DMS 273 (cell line): ENCODE measurements at regions not wholly inside any gene's neighbourhood (a gene's known extent, or its start where the extent isn't known, plus 50 kb on each side); places are given as distances from the start of the nearest gene placed in this dataset.

ENCODE experiments used
- DNase-seq: peaks from one replicate; lab custom pipeline; 2025; ENCODE audit not compliant: unreplicated experiment; lab: John Stamatoyannopoulos, UW

DNA sequence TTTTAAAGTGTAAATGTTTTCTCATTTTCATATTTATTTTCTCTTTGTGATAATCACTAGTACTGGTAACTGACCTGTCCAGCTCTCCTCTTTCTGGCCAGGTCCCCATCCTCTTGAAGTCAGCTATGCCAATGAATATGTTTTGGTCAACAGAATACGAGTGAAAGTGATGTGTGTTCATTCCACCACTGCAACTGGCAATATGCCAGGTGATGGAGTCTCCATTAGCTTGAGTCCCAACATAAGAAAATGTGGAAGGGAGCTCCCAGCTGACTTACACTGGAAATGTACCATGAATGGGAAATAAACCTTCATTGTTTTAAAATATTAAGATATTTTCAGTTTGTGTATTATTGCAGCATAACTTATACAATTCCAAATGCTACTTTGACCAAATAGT lies 75.8 kb downstream of the CCDC34 start:
- peak; percentile 34 for DNase-seq

DNA sequence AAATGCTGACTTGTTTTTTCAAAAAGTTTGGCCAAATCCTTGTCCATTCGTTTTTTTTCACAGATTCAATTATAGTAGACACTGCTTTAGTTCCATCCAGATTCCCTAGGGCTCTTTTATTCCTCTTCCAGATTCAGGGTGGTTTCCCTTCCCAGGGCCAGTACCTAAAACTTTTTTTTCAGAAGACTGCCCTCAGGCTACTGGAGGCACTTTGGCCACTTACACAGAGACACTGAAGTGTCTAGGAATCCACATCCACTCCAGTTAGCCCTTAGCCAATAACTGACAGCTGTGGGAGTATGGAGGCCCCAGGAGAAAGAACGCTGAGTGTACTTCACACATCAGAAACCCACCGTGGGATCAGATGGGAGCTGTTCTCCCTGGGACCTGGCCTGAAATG lies 77.3 kb downstream of the CCDC34 start:
- no peak for DNase-seq

DNA sequence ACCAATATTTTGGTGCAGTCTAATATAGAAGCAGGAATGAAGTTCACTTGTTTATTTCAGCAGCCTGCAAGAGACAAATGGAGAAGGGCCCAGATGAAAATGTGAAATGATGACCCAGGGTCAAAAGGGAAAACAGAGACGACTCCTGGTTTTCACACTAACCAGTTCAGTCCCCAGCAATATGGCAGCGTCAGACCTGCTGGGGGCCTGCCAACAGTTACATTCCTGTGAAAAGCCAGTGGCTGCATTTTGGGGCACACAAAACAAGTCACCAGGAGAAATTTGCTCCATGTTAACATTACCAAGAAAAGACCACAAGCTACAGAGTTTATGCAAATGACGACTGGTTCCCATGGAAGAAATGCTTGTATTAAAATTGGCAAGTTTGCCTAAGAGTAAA lies 80.2 kb downstream of the CCDC34 start:
- DNase-seq: peak; percentile 50

DNA sequence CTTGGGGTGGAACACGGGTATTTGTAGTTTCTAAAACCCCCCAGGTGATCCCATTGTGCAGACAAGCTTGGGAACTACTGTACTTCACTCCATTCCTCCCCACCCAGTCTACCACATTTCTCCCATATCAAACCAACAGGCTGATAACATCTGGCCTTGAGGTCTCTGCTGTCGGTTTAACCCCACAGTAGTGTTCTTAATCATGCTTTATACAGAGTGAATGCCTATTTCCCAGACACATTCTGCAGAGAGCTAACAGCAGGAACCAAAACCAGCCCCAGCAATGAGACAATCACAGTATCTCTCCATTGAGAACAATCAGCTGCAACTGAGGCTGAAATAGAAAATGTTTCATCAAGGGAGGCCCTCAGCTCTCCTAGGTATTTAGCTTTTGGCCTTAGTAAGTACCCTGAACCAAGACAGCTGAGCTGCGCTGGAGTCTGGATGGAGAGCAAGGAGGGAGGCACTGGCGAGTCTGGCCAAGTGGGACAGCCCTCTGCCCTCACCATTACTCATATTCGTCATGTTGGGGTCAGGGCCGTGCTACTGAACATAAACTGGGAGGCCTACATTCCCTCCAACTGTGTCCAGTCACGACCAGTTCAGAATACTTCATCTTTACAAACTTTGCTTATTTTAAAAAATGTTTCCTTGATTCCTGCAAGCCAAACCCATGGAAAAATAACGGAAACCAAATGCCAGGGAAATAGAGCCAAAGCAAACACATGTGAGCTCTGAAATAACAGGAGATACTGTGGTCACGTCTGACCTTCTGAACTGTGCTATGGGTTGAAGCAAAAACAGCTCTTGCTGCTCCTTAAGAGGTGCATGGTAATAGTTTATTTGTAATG lies 81.0 kb downstream of the CCDC34 start:
- peak; percentile 4 for DNase-seq

DNA sequence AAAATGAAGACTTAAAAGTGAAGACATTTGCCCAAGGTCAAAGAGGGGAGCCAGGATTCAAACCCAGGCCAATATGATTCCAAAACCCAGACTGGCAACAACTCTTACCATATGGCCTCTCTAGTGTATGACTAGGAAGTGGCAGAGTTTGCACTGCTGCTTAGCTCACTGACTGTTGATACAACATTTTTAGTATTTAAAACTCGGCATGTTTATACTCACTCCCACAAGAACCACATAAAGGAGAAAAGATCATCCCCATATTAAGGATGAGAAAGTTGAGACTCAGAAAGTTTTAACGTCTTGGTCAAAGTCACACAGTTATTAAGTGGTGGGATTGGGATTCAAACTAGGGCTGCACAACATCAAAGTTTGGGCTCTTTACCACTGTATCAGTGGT lies 81.7 kb downstream of the CCDC34 start:
- no peak for DNase-seq

DNA sequence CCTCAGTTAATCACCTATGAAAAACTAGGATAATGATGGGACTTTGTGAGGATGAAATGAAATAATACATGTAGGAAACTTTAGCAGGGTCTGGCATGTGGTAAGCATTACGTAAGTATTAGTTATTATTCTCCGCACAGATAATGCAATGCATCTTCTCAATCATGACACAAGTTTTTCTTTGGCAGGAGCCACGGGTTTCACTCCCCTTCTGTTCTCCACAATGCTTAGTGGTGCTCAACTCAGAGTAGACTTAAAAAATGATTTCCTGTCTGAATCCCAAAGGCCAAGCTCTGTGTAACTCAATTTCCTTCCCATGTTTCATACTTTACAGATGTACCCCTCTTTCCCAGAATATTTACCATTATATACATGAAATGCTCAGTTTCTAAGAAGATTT lies 82.9 kb downstream of the CCDC34 start:
- no peak for DNase-seq

DNA sequence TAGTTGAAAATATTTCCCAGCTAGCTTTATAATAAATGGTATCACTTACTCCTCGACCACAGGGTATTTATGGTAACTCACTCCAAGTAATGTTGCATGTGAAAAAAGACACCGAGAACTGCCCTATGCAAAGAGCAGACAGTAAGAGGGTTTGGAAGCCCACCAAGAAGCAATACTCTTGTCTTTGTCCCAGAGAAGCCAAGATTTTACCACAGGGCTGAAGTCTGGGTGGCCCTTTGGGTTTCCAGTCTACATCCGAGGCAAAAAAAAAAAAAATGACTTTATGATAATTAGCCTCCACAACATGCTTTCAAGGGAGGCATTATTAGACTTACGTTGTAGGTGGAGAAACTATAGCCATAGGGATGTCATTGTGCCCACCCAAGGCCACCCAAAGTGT lies 83.6 kb downstream of the CCDC34 start:
- no peak for DNase-seq

DNA sequence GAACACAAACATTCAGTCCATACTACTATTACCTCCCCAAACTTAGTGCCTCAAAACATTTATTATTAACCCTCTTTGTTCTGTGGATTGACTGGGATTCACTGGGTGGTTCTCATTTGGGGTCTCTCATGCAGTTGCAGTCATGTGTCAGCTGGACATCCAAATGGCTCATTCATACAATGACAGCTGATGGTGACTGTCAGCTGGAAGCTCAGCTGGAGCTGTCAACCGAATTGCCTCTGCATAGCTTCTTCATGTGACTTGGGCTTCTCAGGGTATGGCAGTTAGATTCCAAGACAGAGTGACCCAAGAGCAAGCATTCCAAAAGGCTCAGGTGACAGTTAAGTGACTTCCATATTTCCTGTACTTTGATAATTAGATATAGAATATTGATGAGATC lies 85.2 kb downstream of the CCDC34 start:
- no peak for DNase-seq

DNA sequence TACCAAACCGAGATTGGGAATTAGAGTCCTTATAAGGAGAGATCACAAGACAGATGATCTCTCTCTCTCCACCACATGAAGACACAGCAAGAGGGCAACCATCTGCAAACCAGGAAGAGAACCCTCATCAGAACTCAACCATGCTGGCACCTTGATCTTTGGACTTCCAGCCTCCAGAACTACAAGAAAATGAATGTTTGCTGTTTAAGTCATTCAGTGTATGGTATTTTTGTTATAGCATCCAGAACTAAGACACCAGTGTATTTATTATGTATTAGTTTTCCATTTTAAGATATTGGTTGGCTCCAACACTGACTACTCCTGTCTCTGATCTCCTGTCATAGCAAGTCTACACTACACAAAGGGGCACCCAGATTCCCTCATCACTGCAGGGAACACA lies 86.9 kb downstream of the CCDC34 start:
- no peak for DNase-seq

DNA sequence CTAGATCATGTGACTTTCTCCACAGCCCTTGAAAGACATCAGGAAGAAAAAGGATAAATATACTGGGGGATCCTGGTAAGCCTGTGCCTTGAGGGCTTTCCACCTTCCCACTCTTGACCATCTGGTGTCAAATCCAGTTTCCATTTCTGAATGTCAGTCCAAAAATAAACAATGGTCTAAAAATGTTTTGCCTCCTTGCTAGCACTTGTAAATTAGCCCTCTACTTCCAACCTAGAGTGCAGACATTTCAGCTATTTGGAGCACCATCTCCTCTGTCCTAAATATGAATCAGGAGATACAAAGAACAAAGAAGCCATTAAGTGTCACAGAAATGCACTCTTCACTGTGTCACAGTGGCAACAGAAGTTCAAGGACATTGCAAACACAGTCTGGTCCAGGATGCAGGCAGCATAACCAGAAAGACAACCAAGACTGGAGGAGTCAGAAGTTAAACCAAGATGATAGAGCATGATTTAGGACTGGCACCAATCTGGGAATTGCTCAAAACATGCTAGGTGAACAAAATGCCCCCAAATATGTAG lies 88.1 kb downstream of the CCDC34 start:
- no peak for DNase-seq

DNA sequence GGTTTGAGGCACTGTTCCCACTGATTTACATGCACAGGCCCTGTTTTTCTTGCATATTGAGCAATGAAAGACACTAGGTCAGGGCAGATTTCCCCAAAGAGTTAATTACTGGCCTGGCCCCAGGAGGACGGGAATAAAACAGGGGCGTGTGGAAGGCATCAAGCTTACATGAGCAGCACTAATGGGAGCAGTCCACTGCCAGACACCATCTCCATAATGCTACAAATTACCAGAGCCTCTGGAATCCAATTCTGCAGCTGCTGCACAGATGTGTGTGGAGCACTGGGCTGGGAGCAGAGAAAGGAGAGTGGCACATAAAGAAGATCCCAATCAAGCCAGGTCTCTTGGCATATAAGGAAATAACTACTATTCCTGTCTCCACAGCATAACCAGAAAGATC lies 96.9 kb downstream of the CCDC34 start:
- DNase-seq: no peak

DNA sequence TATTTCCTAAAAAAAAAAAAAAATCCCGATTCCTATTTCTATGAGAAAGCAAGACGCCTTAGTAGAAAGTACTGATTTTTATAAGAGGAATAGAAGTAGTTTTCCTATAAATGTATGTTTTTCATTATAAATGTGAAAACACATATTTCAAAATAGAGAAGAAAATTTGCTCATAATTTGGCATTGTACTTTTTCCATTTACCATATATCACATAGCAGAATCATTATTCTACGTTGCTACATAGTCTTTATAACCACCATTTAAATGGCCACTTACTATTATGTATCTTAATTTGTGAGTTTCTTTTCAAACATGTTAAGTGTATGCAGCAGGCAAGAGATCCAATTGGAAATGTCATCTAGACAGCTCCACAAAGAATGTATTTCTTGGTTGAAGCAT lies 99.0 kb downstream of the CCDC34 start:
- no peak for DNase-seq

DNA sequence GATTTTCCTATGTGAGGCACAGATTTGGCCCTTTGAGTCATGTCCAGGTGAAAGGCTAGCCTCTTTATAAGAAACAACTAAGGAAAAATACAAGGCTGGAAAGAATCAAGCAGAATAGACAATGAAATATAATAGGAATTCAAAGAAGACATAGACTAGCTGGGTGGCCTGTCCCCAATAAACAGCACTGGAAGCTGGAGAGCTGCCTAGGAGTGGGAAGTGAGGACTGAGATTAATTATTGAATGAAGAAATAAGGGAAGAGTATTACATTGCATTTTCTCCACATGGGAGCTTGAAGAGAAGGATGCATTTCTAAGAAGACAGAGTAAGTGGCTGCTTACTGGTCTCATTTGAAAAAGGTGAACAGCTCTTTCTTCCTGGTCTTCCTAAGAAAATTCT lies 100.0 kb downstream of the CCDC34 start:
- DNase-seq: no peak

DNA sequence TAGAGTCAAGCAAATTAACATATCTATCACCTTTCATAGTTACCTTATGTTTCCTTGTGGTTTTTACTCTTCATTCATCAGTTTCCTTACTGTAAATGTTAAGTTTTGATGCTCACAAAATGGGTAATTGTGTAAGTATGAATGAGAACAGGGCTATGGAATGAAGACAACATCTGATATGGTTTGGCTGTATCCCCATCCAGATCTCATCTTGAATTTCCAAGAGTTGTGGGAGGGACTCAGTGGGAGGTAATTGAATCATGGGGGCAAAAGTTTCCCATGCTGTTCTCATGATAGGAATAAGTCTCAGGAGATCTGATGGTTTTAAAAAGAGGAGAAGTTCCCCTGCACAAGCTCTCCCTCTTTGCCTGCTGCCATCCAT lies 107.6 kb downstream of the CCDC34 start:
- DNase-seq: no peak

DNA sequence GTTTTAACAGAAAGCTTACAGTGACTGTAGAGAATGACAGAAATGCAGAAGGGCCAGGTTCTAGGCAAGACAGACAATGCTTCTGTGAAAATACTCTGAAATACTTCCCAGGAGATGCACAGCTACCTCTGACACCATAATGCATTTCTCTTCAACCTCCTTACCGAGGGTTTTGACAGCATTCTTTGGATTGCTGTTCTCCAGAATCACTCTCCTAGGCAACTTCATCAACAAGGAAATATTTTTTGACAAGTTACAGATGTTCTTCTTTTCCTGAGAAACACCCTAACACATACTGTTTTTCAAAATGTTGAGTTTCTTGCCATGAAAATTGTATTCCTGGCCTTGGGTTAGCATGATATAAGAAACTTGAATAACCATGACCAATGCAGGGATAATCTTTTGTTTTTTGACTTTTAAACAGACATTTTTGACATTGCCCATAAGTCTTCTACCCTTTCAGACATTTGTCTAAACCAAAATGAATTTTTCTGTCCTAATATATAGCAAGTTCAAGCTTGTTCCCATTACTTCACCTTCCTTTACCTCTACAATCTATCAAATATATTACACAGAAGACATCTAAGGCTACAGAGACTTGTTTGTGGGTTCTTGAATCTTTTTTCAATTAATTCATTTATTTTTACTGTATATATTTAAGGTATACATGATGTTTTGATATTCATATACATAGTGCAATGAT lies 108.1 kb downstream of the CCDC34 start:
- DNase-seq: no peak

DNA sequence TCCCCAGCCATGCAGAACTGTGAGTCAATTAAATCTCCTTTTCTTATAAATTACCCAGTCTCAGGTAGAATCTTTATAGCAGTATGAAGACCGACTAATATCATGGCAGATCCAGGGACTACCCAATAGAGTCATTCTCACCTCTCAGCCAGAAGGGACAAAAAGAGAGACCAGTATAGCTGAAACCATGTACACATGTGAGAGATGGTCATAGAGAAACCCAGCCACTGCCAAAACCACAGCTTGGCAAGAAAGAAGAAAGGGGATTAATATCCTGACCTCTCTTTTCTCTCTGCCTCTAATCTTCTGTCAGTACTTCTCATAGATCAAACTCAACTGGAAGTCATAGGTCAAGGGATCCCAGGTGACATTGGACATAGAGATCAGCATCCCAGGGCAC lies 109.8 kb downstream of the CCDC34 start:
- DNase-seq: no peak

DNA sequence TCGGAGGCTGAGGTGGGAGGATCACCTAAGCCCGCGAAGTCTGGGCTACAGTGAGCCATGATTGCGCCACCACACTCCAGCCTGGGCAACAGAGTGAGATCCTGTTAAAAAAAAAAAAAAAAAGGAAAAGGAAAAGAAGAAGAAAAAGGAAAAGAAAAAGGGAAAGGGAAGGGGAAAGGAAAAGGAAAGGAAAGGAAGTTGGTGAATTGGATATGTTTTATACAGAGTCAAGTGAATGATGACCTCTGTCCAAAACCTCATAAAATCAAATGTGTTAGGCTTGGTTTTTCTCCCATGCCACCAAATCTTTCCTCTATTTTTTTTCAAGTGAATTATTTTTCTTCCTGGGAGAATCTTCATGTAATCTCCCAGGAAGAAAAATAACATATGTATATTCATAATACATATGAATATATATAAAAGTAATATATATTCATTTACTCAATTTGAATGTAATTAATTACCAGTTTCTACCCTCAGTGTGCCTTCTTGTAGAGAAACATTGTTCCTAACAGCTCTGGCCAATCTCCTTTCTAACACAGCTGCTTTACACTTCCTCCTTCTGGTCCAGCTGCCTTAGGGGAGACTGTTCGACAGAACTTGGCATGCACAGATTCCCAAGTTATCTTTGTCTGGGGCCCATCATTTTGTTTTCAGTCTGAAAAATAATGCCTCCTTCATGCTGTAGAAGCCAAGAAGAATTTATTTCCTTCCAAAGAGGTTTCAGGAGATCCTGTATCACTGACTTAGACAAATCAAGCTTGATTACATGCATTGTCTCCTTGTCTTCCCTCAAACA lies 111.9 kb downstream of the CCDC34 start:
- peak; percentile 1 for DNase-seq

DNA sequence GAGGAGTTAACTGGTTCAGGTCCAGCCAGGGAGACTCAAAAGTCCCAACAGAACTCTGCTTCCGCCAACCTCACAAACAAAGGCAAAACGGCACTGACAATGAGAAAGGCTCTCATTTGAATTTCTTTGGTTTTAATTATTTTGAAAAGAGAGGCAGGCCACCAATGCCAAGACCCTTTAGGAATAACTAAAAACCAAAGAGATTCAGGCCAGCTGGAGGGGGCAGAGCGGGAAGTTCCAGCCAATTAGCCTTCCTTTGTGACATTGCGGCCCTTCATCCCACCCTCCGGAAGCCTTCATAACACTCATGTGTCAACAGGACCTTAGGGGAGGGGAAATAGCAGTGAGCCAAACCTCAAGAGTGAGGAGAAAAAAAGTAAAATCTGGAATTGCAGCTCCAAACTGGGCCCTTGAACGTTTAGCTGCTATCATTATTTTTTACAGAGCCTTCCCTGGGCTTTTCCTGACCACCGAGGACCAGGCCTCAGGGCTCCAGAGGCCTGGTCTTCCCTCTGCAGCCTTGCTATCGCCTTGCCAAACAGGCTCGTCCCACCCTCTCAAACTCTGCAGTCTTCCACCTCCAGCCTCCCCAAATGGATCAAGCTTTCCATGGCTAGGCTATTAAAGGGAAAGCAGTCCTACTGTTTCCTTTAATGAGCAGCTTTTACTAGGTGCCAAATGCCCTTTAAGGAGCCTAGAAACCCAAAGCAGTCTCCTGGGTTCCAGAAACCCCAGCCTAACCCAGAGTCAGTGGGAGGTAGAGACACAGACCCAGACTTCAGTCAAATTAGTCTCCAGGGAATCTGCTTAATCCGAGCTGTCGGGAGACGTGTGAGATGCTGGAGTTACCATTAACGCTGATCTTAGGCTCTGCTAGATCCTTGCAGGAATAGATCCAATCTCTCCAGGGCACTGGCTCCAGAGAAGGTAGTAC lies 114.2 kb downstream of the CCDC34 start:
- no peak for DNase-seq

DNA sequence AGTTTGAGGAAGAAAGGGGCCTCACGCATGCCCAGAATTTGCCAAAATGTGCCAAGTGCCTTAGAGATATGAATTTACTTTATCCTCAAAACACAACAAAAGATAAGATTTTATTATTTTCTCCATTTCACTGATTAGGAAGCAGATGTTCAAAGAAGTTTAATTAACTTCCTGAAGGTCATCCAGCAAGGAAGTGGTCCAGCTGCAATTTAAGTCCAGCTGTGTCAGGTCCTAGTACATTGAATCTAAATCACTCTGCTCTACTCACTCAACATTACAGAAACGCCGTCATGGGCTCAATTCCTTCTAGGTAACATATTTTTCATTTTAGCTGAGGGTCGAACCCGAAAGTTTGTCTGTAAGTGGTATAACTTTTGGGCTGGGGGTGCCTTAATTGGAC lies 115.4 kb downstream of the CCDC34 start:
- no peak for DNase-seq

DNA sequence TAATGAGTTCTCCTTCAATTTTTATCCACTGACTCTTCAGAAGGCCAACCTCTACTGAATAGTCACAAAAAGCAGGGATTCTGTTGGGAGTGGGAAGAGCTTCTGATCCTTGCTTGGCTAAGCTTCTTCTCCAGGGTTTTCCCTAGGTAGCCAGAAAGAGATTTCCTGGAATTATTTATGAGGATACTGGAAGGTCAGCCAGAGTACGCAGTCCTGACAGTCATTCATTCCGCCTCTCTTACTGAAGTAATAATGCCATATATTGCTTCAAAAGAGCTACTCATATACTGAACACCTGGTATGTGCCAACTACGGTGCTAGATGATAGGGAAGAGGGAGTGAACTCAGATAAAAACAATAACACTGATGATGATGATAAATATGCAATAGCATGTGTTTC lies 116.1 kb downstream of the CCDC34 start:
- no peak for DNase-seq

DNA sequence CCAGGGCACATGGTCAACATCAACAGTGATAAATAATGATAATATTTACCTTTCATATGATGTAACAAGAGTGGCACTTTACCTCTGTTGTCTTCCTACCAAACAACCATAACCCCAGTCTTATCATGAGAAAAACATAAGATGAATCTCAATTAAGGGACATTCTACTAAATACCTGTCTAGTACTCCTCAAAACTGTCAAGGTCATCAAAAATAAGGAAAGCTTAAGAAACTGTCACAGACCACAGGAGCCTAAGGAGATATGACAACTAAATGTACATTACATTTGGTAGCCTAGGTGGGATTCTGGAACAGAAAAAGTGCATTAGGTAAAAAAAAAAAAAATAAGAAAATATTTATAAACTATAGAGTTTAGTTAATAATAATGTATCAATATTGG lies 118.1 kb downstream of the CCDC34 start:
- no peak for DNase-seq
